Stimulated activated CD8-positive, alpha-beta memory T cell treated with anti-CD3 and anti-CD28 coated beads, Interleukin-15, amount 100 ng/mL, for 4 hours (primary cell): ENCODE measurements at regions not wholly inside any gene's neighbourhood (a gene's known extent, or its start where the extent isn't known, plus 50 kb on each side); places are given as distances from the start of the nearest gene placed in this dataset.
"Not testable (repeated sequence)": the region's sequence is repeated elsewhere in the genome, so short reads cannot be mapped to it uniquely, and the experiment has no call there.

Source experiments
- DNase-seq, 2 donors: peaks; one replicate each; pipeline ENCODE4 v3.0.0-alpha.2; 2020; ENCODE audit warnings: low read depth in 2 of 2

GRCh38 chr4:128451270-128451905, 163.8 kb upstream of the PGRMC2 start:
- no peak for DNase-seq

- no peak for DNase-seq
Observed at GRCh38 chr4:128450326-128451120, 162.9 kb upstream of the PGRMC2 start.

- no peak for DNase-seq
Observed at GRCh38 chr4:128449251-128449650, 161.6 kb upstream of the PGRMC2 start.

GRCh38 chr4:128444544-128445302, 157.1 kb upstream of the PGRMC2 start:
- DNase-seq = no peak

GRCh38 chr4:128440923-128441322, 153.3 kb upstream of the PGRMC2 start:
- DNase-seq = no peak

GRCh38 chr4:128437023-128437422, 149.4 kb upstream of the PGRMC2 start:
- DNase-seq = not testable (repeated sequence)

- DNase-seq = not testable (repeated sequence)
Observed at GRCh38 chr4:128429023-128429613, 141.5 kb upstream of the PGRMC2 start.

GRCh38 chr4:128428397-128428796, 140.8 kb upstream of the PGRMC2 start:
- no peak for DNase-seq

GRCh38 chr4:128427832-128428366, 140.3 kb upstream of the PGRMC2 start:
- no peak for DNase-seq

- DNase-seq = no peak
Observed at GRCh38 chr4:128424527-128425497, 137.2 kb upstream of the PGRMC2 start.

- not testable (repeated sequence) for DNase-seq
Observed at GRCh38 chr4:128422296-128422695, 134.7 kb upstream of the PGRMC2 start.

GRCh38 chr4:128416921-128417320, 129.3 kb upstream of the PGRMC2 start:
- DNase-seq = no peak

- no peak for DNase-seq
Observed at GRCh38 chr4:128410037-128410436, 122.4 kb upstream of the PGRMC2 start.

- DNase-seq = no peak
Observed at GRCh38 chr4:128403586-128403985, 116.0 kb upstream of the PGRMC2 start.

- DNase-seq = no peak
Observed at GRCh38 chr4:128394778-128395177, 107.2 kb upstream of the PGRMC2 start.

GRCh38 chr4:128393101-128393704, 105.6 kb upstream of the PGRMC2 start:
- no peak for DNase-seq

GRCh38 chr4:128390475-128390996, 102.9 kb upstream of the PGRMC2 start:
- no peak for DNase-seq

GRCh38 chr4:128388796-128389195, 101.2 kb upstream of the PGRMC2 start:
- DNase-seq = no peak

- no peak for DNase-seq
Observed at GRCh38 chr4:128388352-128388630, 100.7 kb upstream of the PGRMC2 start.
